ENCODE measurements at regions not wholly inside any gene's neighbourhood (a gene's known extent, or its start where the extent isn't known, plus 50 kb on each side); places are given as distances from the start of the nearest gene placed in this dataset.
A peak's percentile ranks its signal among the peaks of the same experiment; 100 is the strongest.

- POLR2A ChIA-PET: no interaction called here
- Histone ChIP-seq H2AFZ (ENCODE audit: insufficient read depth, low read depth, low read length, poor library complexity, severe bottlenecking) (no peak overlapping the region), H4K20me1 (ENCODE audit: control insufficient read depth, insufficient read depth, low read length, poor library complexity, severe bottlenecking) (no peaks in the 10 kb centered on the region), H3K9me3 (ENCODE audit: control extremely low read depth in 1 of 3, control insufficient read depth in 2 of 3, insufficient read depth in 1 of 3, low read length in 2 of 3) (peaks cover 2 to 7% (median 5%) of the 10 kb centered on the region in 3 donors), H3K4me1 (ENCODE audit: control insufficient read depth in 2 of 2, insufficient read depth in 2 of 2, low read length in 2 of 2) (peaks cover 45 to 51% of the 10 kb centered on the region in 2 donors), H3K4me3 (ENCODE audit: control extremely low read depth in 1 of 5, extremely low read depth in 1 of 5, insufficient read depth in 1 of 5, low read depth in 2 of 5, low read length in 4 of 5) (no peak overlapping the region), H3K79me2 (ENCODE audit: control insufficient read depth, insufficient read depth, low read length) (no peaks in the 10 kb centered on the region), H3K27me3 (replicated peaks in 1 of 4; ENCODE audit: control extremely low read depth in 1 of 4, control insufficient read depth in 3 of 4, insufficient read depth in 4 of 4, low read length in 3 of 4) (no peaks in the 10 kb centered on the region), H3K4me2 (replicated peaks; ENCODE audit: low read depth, low read length, poor library complexity, severe bottlenecking) (no peak overlapping the region), H3K27ac (ENCODE audit: low read length in 2 of 2) (no peak overlapping the region), H3K9ac (ENCODE audit: low read length) (no peak overlapping the region), H3K36me3 (replicated peaks in 1 of 2; ENCODE audit: control extremely low read depth in 1 of 2, control insufficient read depth in 1 of 2, extremely low read depth in 1 of 2, insufficient read depth in 2 of 2, low read length in 1 of 2) (no peaks in the 10 kb centered on the region)
- Mint-ChIP-seq H3K4me1 (peaks cover 67% of the 10 kb centered on the region), H3K9me3 (ENCODE audit: insufficient read depth) (no peaks in the 10 kb centered on the region), H3K27ac (peak overlapping the region; percentile 21), H3K4me3 (no peak overlapping the region), H3K27me3 (no peaks in the 10 kb centered on the region)
- whole genome bisulfite sequencing (ENCODE audit: insufficient coverage): 100% methylated on average over 4 of the region's 5 CpGs
- CTCF ChIA-PET: no interaction called here
- ATAC-seq (ENCODE audit: low read depth): no peak
- no peak for TF ChIP-seq EZH2 (IDR thresholded peaks at IDR 0.05; ENCODE audit: borderline replicate concordance, insufficient read depth, low read depth, low read length, poor library complexity, severe bottlenecking)
- no peak for TF ChIP-seq CTCF (IDR thresholded peaks at IDR 0.05)
- intact Hi-C loops (cut with micrococcal nuclease): loop anchor here (10.0 kb wide), 1 partner anchor 149 kb away; the partner anchor contains the start of gene UBE2E1
- no peak for DNase-seq
Measured at GRCh38 chr3:23656199-23656598, 149.6 kb upstream of the UBE2E1 start.

GRCh38 chr3:23656821-23657220 is 148.9 kb upstream of the UBE2E1 start:
- intact Hi-C loops (cut with micrococcal nuclease): loop anchor here (10.0 kb wide), 1 partner anchor 148 kb away; the partner anchor contains the start of gene UBE2E1
- Mint-ChIP-seq H3K4me1 (peaks cover 72% of the 10 kb centered on the region), H3K4me3 (no peak overlapping the region), H3K9me3 (ENCODE audit: insufficient read depth) (no peaks in the 10 kb centered on the region), H3K27me3 (no peaks in the 10 kb centered on the region), H3K27ac (no peak overlapping the region)
- Histone ChIP-seq H3K27me3 (replicated peaks in 1 of 4; ENCODE audit: control extremely low read depth in 1 of 4, control insufficient read depth in 3 of 4, insufficient read depth in 4 of 4, low read length in 3 of 4) (no peaks in the 10 kb centered on the region), H3K79me2 (ENCODE audit: control insufficient read depth, insufficient read depth, low read length) (no peaks in the 10 kb centered on the region), H3K36me3 (replicated peaks in 1 of 2; ENCODE audit: control extremely low read depth in 1 of 2, control insufficient read depth in 1 of 2, extremely low read depth in 1 of 2, insufficient read depth in 2 of 2, low read length in 1 of 2) (no peaks in the 10 kb centered on the region), H4K20me1 (ENCODE audit: control insufficient read depth, insufficient read depth, low read length, poor library complexity, severe bottlenecking) (no peaks in the 10 kb centered on the region), H3K4me1 (ENCODE audit: control insufficient read depth in 2 of 2, insufficient read depth in 2 of 2, low read length in 2 of 2) (peaks cover 51 to 57% of the 10 kb centered on the region in 2 donors), H2AFZ (ENCODE audit: insufficient read depth, low read depth, low read length, poor library complexity, severe bottlenecking) (no peak overlapping the region), H3K27ac (ENCODE audit: low read length in 2 of 2) (no peak overlapping the region), H3K9ac (ENCODE audit: low read length) (no peak overlapping the region), H3K4me3 (ENCODE audit: control extremely low read depth in 1 of 5, extremely low read depth in 1 of 5, insufficient read depth in 1 of 5, low read depth in 2 of 5, low read length in 4 of 5) (no peak overlapping the region), H3K9me3 (ENCODE audit: control extremely low read depth in 1 of 3, control insufficient read depth in 2 of 3, insufficient read depth in 1 of 3, low read length in 2 of 3) (peaks cover 2 to 7% (median 5%) of the 10 kb centered on the region in 3 donors), H3K4me2 (replicated peaks; ENCODE audit: low read depth, low read length, poor library complexity, severe bottlenecking) (no peak overlapping the region)
- DNase-seq (no peak), ATAC-seq (ENCODE audit: low read depth) (no peak)
- ChIA-PET POLR2A (no interaction called here), CTCF (no interaction called here)
- TF ChIP-seq CTCF (IDR thresholded peaks at IDR 0.05) (no peak), EZH2 (IDR thresholded peaks at IDR 0.05; ENCODE audit: borderline replicate concordance, insufficient read depth, low read depth, low read length, poor library complexity, severe bottlenecking) (no peak)
- WGBS (ENCODE audit: insufficient coverage): 87% methylated on average over 3 of the region's 5 CpGs

All from B cell (primary cell).